H54 (cell line): ENCODE measurements at regions not wholly inside any gene's neighbourhood (a gene's known extent, or its start where the extent isn't known, plus 50 kb on each side); places are given as distances from the start of the nearest gene placed in this dataset.
"Not testable (repeated sequence)": the region's sequence is repeated elsewhere in the genome, so short reads cannot be mapped to it uniquely, and the experiment has no call there.

Source experiments
- DNase-seq: peaks from one replicate; pipeline ENCODE4 v3.0.0; 2011; ENCODE audit warnings: low spot score, mixed read lengths; ENCODE audit not compliant: insufficient read length
- FAIRE-seq: peaks from 3 replicates; lab custom pipeline; 2011; peaks lifted over from hg19 to GRCh38; lab: Jason Lieb, UNC
- POLR2A ChIP-seq: IDR thresholded peaks from 2 replicates; pipeline ENCODE4 v1.6.1; 2011; ENCODE audit warnings: low read depth, mild to moderate bottlenecking, low read length

DNA sequence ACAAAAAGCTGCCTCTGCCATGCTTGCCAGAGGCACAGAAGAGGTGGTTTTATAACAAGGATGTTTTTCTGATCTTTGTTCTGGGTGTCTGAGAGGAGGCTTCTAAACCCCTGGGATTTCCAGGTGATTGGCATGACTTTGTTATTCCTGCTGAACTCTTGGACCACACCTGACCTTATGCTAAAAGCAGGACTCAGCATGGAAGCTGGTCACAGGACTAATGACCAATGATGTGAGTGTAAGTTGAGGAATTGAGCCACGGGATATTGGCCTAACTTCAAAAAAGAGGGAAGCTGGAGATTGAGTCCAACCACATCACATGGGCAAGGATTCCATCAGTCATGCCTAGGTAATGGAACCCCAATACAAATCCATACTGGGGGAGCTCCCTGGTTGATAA lies 437.9 kb downstream of the POM121L12 start:
- TF ChIP-seq POLR2A: no peak
- DNase-seq: no peak
- FAIRE-seq: peak; percentile 41

DNA sequence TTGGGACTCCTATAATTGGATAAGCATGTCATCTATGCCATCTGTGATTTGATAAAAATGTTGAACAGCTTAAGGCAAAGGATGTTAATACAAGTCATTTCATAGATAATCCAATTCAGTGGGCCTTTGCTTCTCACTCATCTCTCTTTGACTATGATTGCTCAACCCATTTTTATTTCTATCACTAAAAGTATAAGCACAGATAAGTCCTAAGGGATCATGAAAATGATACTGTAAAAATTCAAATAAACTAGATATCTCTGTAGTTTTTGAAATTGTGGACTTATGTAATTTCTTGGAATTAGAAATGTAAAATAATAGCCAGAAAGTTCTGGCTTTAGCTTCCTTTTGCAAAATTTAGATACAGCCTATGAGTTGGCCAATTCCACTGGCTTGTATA lies 440.3 kb downstream of the POM121L12 start:
- FAIRE-seq (no peak), DNase-seq (no peak)
- TF ChIP-seq POLR2A: no peak

DNA sequence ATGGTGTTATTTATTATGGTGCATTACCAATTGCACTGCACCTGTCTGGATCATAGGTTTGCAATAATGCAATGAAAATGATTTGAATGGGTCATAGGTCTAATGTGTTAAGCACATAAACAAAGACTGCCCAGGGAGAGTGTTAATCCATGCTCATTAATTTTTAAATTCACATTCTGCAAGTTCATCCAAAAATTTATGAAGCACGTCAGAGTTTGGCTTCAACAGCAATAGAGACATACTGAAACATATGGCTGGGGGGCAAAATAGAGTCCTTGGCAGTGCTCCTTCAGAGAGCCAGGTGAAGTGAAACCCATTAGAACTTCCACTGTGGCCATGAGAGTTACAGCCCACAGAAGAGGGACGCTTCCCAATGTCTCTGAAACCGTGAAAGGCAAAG lies 441.1 kb downstream of the POM121L12 start:
- DNase-seq (no peak), FAIRE-seq (no peak)

DNA sequence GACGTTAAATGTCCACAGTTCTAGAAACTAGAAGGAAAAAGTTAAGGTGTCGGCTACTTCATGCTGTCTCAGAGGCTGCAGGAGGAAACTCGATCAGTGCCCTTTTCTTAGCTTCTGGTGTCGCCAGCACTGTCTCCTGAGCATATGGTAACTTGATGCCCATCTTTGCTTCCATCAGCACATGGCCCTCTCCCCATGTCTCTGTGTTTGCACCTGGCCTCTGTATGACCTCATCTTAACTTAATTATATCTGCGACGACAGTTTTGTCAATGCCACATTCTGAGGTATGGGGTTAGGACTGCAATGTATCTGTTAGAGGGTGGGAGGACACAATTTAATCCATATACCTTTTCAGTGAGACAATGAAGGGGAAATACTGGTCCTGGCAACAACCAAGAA lies 449.9 kb downstream of the POM121L12 start:
- FAIRE-seq (no peak), DNase-seq (no peak)
- TF ChIP-seq POLR2A: no peak

More for the DNA sequence above, 441.1 kb downstream of the POM121L12 start:
- TF ChIP-seq POLR2A: no peak

DNA sequence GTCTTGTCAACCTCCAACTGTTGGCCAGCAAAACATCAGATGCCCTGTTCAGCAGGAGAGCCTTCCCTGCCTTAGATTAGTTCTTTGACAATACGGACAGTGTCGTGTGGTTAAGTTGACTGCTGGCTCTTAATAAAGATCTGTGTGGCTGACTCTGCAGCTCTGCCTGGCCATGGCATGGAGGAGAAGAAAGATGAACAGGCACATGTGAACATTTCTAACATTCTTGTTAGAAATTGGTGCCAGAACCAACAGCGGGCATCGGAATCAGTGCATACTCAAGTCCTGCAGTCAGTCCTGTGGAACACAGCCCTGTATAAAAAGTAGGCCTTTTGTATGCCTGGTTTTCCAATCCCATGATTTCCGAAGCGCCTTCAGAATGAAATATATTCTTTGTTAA lies 455.6 kb downstream of the POM121L12 start:
- no peak for TF ChIP-seq POLR2A
- DNase-seq (no peak), FAIRE-seq (no peak)

DNA sequence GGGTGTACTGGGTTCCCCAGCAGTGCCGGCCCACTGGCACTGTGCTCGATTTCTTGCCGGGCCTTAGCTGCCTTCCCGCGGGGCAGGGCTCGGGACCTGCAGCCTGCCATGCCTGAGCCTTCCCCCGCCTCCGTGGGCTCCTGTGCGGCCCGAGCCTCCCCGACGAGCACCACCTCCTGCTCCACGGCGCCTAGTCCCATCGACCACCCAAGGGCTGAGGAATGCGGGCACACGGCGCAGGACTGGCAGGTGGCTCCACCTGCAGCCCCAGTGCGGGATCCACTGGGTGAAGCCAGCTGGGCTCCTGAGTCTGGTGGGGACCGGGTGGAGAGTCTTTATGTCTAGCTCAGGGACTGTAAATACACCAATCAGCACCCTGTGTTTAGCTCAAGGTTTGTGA lies 459.7 kb downstream of the POM121L12 start:
- FAIRE-seq, DNase-seq: not testable (repeated sequence)

DNA sequence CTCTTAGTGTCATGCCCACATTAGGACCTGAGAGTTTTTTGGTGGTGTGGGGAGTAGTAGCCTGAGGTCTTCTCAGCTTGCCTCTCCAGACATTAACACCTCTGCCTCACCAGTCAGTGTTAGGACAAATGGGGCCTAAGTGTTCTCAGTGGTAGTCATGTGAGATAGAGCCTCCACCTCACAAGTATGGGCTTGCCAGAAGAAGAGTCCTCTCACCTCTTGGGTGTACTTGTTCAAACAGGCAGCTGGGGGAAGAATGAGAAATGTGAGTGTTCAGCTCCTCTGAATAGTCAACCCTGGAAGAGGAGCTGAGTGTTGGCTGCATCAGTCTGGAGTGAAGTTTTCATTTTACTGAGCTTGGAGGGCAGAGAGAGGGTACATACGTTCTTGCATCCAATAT lies 464.6 kb downstream of the POM121L12 start:
- DNase-seq (no peak), FAIRE-seq (no peak)
- no peak for TF ChIP-seq POLR2A

DNA sequence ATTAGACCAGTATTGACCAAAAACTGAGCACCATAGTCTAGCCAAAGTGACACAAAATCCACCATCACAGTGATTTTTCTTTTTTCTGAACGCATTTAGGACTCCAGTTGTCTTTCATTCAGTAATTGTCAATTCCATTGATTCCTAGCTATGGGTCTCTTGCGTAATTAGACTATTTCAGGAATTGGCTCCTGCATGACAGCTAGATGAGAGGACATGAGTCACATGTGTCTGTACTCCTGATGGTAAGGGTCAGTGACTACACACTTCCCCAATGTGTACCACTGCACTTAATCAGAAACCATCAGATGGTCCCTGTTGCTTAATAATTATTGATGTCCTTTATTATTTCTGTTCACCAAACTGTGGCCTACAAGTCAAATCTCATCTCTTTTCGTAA lies 469.5 kb downstream of the POM121L12 start:
- no peak for DNase-seq
- no peak for FAIRE-seq
- TF ChIP-seq POLR2A: no peak

DNA sequence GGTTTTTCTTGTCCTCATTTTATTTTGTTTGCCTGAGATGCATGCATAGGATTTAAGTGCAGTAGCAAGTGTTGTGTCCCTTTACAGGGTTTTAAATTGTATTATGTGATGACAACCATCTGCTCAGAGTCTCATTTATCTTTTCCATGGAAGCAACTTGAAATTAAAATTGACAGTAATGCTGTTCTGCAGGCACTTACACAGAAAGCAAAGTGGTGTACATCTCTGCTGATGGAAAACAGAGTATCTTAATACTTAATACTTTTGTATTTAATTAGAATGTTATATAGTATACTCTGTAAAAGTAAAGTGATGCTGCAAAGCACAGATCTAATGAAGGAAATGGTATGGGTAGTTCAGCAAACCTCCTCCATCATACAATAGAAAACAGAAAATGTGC lies 482.9 kb downstream of the POM121L12 start:
- TF ChIP-seq POLR2A: no peak
- DNase-seq (no peak), FAIRE-seq (no peak)

DNA sequence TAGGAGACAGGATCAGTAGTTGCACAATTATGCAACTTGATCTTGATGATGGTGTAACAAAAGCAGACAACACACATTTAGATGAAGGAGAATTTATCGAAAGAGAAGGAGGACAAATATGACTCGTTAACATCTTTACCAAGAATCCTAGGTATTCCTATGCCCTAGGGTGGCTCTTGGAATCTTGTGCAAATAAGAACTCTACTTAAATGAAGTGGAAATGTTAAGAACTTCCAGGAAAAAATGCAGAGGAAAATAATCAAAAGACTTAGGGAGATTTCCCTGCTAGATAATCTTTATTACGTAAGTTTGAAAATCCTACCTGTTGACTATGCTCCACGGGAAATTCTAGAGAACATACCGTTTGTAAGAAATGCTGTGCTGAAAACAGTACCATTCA lies 485.4 kb downstream of the POM121L12 start:
- no peak for TF ChIP-seq POLR2A
- DNase-seq: no peak
- no peak for FAIRE-seq

DNA sequence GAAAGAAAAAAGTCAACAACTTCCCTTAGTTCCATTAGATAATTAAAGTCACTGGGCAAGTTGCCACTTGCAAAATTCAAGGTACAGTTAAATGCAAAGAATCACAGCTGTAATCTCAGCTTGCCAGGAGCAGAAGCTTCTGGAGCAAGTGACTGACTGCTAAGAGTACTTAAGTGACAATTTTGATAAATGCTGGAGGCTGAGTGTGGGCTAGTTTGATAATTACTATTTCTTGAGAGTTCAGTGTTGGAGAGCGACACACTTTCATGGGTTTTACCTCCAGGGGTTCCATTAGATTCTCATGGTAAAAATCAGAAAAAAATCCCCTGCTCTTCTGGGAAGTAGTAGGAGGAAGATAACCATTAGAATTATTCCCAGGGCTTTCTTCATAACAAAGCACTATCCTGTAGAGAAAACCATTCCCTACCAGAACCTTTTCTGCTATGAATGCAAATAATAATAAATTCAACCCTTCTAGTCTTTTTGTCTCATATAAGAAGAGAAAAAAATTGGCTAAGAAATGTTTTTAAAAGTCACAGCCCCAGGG lies 486.3 kb downstream of the POM121L12 start:
- no peak for DNase-seq
- no peak for TF ChIP-seq POLR2A
- no peak for FAIRE-seq

DNA sequence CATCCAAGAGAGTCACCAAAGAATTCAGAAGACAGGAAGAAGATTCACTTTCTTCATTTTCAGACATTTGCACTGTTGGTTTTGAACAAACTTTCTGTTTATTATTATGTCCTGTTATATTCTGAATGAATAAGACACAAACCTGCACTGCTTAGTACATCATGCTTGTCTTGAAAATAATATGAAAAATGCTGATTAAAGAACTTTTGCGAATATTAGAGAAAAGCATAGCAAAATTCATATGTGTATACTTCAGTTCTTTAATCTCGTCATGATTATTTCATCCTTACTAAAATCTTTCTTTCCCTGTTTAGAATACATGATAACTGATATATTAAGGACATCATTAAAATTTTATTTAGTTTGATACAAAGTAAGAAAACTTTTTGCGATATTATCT lies 504.1 kb downstream of the POM121L12 start:
- FAIRE-seq: no peak
- DNase-seq: no peak
- no peak for TF ChIP-seq POLR2A

DNA sequence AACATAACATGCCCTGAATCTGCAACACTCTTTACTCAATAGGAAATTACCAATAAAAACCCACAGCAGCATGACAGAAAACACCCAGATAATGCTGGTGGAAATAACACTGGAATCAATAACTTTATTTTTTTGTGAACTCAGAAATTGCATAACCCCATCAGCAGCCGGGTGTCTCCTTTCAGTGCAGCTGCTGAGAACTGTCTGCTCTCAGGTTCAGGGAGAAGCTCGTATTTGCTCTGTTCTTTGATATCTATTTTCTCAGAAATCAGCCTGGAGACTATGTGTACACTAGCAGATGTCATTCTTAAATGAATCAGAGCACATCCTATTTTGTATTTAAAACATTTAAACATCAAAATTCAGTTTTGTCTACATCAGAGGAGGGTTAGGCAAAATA lies 506.0 kb downstream of the POM121L12 start:
- no peak for FAIRE-seq
- no peak for DNase-seq
- no peak for TF ChIP-seq POLR2A

DNA sequence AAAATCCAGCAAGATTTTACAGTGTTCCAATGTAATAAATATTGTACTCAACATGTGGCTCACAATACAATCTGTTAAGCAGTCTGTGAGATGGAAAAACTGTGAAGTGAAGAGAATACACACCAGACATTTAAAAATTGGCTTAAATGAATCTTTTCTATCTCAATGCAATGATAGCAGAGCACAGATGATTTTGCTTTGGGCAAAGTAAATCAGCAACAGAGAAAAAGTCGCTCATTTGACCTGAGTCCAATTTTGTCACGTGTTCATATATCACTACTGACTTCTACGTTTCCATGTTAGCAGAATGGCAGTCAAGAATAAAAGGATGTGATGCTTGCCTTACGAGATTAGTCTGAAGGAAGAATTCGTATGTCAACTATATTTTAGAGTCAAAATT lies 506.7 kb downstream of the POM121L12 start:
- no peak for TF ChIP-seq POLR2A
- DNase-seq (no peak), FAIRE-seq (no peak)
